HG03064 (cell line): ENCODE measurements at regions not wholly inside any gene's neighbourhood (a gene's known extent, or its start where the extent isn't known, plus 50 kb on each side); places are given as distances from the start of the nearest gene placed in this dataset.
"Not testable (repeated sequence)": the region's sequence is repeated elsewhere in the genome, so short reads cannot be mapped to it uniquely, and the experiment has no call there.

Source experiments
- ATAC-seq: cut with Tn5 transposase; IDR thresholded peaks from one replicate; pipeline ENCODE4 v1.9.1; 2021; ENCODE audit warnings: low read depth; ENCODE audit not compliant: unreplicated experiment

DNA sequence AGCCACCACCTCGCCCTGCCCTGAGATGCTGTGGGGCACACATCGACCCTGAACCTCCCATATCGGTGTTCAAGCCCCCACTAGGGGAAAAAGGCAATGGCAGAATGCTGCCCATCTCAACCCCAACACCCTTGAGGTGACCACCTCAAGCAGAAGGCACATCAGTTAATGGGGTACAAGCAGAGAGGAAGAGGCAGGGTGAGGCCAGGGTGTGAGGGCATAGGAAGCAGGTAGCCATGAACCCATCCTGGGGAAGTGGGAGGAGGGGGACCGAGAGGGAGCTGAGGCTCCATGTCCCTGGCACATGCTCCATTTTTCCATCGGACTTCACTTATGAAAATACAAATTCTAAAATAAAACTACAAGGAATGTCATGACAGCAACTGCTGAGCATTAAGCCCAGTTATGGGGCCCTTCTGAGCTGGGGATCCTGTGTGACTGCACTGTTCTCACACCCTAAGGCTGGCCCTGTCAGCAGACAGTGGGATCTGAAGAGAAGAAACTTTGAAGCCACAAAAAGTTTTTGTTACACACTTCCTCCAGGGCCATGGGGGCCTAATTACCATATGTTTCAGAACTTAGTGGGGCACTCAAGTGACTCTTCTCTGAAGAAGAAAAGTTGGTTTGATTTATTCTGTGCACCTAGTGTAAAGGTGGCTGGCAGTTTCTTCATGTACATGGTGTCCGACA, 68.2 kb upstream of the FAM241A start:
- no peak for ATAC-seq

DNA sequence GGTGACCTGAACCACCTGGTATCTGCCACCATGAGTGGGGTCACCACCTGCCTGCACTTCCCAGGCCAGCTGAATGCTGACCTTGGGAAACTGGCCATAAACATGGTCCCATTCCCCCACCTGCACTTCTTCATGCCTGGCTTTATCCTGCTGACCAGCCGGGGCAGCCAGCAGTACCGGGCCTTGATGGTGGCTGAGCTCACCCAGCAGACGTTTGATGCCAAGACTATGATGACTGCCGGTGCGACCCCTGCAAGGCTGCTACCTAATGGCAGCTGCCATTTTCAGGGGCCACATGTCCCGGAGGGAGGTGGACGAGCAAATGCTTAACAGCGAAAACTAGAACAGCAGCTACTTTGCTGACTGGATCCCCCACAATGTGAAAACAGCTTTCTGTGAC, 67.5 kb upstream of the FAM241A start:
- ATAC-seq = no peak

DNA sequence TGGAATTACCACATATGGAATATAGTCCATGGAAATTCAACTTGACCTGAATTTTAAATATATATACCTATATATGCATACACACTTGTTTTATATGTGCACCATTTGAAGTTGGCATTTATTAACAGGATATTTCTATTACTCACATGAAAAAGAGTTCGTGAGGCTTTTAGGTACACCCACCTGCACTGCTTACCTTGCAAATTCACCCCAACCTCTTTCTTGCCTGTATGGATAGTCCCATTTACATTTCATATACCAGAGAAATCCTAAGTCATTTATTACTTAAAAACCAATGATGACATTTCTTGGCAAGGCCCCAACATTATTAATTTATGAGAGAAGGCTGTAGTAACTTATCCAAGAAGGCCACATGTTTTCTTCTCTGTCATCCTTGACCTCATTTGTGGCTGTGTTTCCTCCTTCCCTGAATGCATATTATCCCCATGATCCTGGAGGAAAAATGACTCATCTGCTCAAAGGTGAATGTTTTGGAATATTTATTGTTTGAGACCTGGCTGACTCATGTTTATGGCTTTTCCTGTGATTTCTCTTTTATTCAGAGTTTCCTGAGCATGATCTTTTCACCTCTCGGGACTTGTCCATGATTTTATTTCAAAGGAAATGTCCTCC, 62.2 kb upstream of the FAM241A start:
- no peak for ATAC-seq

DNA sequence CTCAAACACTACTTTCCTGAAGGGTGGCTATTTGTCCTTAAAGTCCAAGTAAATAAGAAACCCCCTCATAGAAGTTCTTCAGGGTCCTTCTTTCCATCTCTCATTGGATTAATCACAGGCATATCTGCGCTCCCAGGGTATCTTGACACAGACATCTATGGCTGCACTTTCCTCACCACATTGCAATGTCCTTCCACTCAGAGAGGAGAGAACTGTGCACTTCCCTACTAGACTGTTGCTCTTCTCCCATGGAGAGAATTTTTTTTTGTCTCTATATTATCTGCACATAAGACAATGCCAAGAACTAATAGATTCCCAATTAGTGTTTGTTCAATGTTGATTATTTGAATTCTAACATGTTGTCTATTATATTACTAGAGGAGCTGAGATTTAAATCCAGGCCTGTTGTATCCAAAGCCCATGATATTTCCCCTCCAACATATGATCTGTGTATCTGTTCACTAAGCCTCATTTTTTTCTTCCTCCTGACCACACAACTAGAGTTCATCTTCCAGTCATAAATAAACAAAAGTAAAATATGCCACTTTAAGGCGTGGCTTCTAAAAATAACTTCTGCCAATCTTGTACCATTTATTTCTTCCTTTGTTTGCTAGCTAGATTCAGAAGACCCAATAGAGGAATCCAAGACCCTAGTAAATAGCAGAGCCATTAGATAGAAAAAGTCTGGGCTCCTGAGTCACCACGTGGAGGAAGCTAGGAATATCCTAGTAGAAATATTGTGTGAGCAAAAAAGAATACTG, 61.5 kb upstream of the FAM241A start:
- no peak for ATAC-seq

DNA sequence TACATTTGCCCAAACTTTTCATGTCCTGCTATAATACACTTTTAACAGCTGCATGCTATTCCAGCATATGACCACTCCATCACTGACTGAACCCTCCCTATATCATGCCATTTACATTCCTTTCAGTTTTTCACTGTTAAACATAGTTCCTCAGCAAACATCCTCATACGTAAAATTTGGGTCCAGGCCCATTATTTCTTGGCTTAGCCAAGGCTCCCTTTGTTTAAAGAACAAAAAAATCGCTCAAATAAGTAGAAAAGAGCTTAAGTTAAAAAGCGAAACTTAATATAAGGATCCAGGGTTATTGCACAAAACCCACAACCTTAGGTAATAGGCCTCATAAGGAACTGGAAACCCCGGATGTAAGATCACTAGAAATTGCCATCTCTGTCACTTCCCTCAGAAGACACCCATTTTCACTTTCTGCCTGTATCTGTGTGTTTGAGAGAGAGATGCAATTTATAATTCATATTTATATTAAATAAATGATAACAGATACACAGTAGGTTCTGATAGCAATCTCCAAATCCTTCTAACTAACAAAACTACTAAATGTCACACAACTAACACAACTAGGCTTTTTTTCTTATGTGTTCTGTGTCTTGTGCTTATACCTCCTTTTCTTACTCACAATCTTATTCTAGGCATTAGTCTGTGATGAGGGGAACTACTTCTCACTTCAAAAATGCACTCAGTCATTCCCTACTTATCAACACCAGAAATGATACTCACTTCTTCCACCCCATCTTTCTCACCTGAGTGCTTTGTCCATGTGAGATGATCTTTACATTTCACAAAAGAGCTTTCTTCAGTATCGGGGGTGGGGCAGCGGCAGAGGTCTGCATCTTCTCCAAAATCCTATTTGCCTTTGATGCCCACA, 59.9 kb upstream of the FAM241A start:
- ATAC-seq = no peak

DNA sequence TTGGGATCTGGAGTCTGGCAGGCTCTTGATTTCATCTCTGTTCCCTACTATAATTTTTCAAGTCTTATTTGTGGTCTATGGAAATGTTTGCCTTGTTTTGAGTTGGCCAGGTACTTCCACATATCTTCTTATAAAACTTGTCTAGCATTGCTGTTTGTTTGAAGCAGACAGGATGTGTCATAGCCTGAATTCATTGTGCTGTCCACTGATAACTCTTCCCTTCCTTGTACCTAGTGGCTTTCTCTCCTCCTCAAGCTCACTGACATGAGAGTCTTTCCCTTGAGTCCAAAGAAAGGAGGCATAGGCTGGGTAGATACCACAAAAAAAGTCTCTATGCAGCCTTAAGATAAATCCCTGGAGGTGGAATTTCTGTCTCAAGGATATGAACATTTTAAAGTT, 59.2 kb upstream of the FAM241A start:
- ATAC-seq = no peak

DNA sequence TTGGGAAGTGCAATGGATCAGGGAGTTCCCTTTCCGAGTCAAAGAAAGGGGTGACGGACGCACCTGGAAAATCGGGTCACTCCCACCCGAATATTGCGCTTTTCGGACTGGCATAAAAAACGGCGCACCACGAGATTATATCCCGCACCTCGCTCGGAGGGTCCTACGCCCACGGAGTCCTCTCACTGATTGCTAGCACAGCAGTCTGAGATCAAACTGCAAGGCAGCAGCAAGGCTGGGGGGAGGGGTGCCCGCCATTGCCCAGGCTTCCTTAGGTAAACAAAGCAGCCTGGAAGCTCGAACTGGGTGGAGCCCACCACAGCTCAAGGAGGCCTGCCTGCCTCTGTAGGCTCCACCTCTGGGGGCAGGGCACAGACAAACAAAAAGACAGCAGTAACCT, 58.6 kb upstream of the FAM241A start:
- ATAC-seq = not testable (repeated sequence)

DNA sequence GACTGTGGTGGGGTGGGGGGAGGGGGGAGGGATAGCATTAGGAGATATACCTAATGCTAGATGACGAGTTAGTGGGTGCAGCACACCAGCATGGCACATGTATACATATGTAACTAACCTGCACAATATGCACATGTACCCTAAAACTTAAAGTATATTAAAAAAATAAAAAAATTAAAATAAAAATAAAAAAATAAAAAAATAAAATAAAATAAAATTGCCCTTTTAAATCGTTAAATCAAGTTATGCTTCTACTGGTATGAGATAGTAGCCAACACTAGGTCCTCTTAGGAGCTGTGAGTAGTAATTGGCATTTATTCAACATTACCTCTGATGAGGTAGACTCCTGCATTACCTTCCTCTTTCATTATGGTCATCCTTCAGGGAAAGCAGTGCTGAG, 52.9 kb upstream of the FAM241A start:
- not testable (repeated sequence) for ATAC-seq

DNA sequence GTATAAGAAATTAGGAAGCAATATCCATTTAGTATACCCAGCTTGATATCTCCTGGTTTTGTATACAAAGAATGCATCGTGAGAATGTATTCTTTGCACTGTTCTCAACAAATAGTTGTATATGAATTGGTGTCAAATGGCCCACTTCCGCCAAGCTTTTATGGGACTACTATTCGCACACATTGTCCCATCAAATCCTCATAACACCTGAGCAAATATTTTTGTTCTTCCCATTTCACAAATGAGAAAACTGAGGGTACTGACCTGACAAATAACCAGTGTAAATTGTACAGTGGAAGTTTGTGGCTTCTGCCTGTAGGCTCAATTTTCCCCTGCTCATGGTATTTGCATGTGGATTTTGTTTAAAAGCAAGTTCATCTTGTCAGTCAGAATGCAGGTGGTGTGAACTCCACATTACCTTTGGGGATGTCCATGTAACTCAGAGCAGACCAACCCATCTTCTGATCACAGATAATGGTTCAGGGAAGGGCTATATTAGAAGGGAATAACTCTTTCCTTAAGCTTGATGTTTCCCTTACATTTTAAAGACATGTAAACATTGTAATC, 51.5 kb upstream of the FAM241A start:
- no peak for ATAC-seq

DNA sequence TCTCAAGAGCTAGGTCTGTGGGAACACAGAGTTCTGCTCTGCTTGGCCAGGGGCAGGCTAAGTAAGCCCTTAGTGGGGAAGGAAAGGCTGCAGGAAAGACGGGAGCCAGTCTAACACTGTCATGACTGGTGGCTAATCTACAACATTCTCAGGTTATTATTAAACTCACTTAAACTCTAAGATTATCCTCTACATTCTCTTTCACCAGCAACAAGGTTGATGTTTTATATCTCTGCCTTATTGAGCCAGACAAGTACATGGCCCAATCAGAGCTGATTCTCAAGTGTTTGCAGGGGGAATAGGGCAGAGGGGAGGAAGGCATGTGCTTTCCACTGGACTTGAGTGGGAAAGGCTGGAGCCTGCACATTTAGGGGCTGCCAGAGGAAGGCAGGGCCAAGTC, 50.9 kb upstream of the FAM241A start:
- no peak for ATAC-seq
